K562 (cell line): ENCODE measurements at regions not wholly inside any gene's neighbourhood (a gene's known extent, or its start where the extent isn't known, plus 50 kb on each side); places are given as distances from the start of the nearest gene placed in this dataset.

Experiments
- ATAC-seq: fragments of 200-7000 bp; cut with Tn5 transposase; 3 replicates; pipeline ENCODE4 v1.9.1; 2020; ENCODE audit warnings: moderate library complexity
- BruUV-seq: library from RNA; stranded (reverse); fragments of 400-500 nt; replicated peaks from 2 replicates; lab custom pipeline; 2021; lab: Mats Ljungman, UMichigan
- CTCF ChIA-PET: fragments of 300-600 bp; formaldehyde crosslinking; extraction: SDS; loops from one replicate; lab custom pipeline; 2021; ENCODE audit warnings: low intra/inter-chr PET ratio; lab: Yijun Ruan, JAX
- POLR2A ChIA-PET: fragments of 300-600, 350-650 bp; sonication (Branson Sonifier 250); formaldehyde crosslinking; extraction: SDS; loops from one replicate; lab custom pipeline; 2021; ENCODE audit warnings: antibody characterized with exemption, inconsistent platforms; lab: Yijun Ruan, JAX
- DNase-seq, 4 experiments: peaks; one replicate each; pipeline versions ENCODE4 v3.0.0 to v3.0.0-alpha.2; 2011 to 2018; ENCODE audit warnings: low spot score in 3 of 4, mixed read lengths in 3 of 4; ENCODE audit errors: extremely low read depth in 1 of 4
- FAIRE-seq: peaks from 2 replicates; lab custom pipeline; 2011; peaks lifted over from hg19 to GRCh38; lab: Jason Lieb, UNC
- H2AFZ ChIP-seq: 2 replicates; pipeline ENCODE4 v1.6.0; 2011; ENCODE audit warnings: low read depth, low read length, control low read depth, inconsistent platforms
- H3K27ac ChIP-seq: fragments of 200-600 bp; 3 replicates; pipeline ENCODE4 v1.8.0; 2011; ENCODE audit warnings: low read depth, mild to moderate bottlenecking, control low read depth, inconsistent platforms, low read length, moderate library complexity, mixed read lengths; ENCODE audit errors: extremely low read depth
- H3K27me3 ChIP-seq, 2 experiments: fragments of 300-600 bp in 1 of 2; 2 replicates in 1 of 2; 3 replicates in 1 of 2; pipeline versions ENCODE4 v1.6.0 to v1.8.0; 2011; ENCODE audit warnings: inconsistent platforms in 2 of 2, low read length in 2 of 2, mild to moderate bottlenecking in 1 of 2, mixed read lengths in 1 of 2, moderate library complexity in 1 of 2; ENCODE audit not compliant: control insufficient read depth in 2 of 2, insufficient read depth in 2 of 2
- H3K36me3 ChIP-seq: fragments of 300-600 bp; 3 replicates; pipeline ENCODE4 v1.8.0; 2011; ENCODE audit warnings: mild to moderate bottlenecking, low read length, inconsistent platforms; ENCODE audit not compliant: control insufficient read depth, insufficient read depth
- H3K4me1 ChIP-seq, 2 experiments: fragments of 200-600 bp in 1 of 2; replicated peaks in 1 of 2; 2 replicates in 1 of 2; 3 replicates in 1 of 2; pipeline versions ENCODE4 v1.5.1 to v1.8.0; 2011; ENCODE audit warnings: inconsistent platforms in 2 of 2, low read length in 2 of 2, mild to moderate bottlenecking in 1 of 2, mixed read lengths in 1 of 2, moderate library complexity in 1 of 2; ENCODE audit not compliant: control insufficient read depth in 2 of 2, insufficient read depth in 2 of 2
- H3K4me2 ChIP-seq: 2 replicates; pipeline ENCODE4 v1.6.1; 2011; ENCODE audit warnings: low read length, control low read depth, inconsistent platforms, mixed read lengths; ENCODE audit not compliant: insufficient read depth
- H3K4me3 ChIP-seq: fragments of 200-600 bp; sonication (generic), shearing (Covaris generic); 2 replicates; pipeline ENCODE4 v1.5.1; 2016; ENCODE audit warnings: control low read depth, inconsistent platforms
- H3K79me2 ChIP-seq: fragments of 200-600 bp; 3 replicates; pipeline ENCODE4 v1.8.0; 2011; ENCODE audit warnings: low read length, inconsistent platforms; ENCODE audit not compliant: control insufficient read depth, insufficient read depth
- H3K9ac ChIP-seq, 2 experiments: 2 replicates each; pipeline versions ENCODE4 v1.6.0 to v1.6.1; 2011; ENCODE audit warnings: low read depth in 2 of 2, low read length in 2 of 2, control low read depth in 1 of 2, inconsistent platforms in 1 of 2, mild to moderate bottlenecking in 1 of 2, mixed read lengths in 1 of 2; ENCODE audit not compliant: insufficient read depth in 1 of 2
- H3K9me1 ChIP-seq: one replicate; pipeline ENCODE4 v1.6.0; 2011; ENCODE audit warnings: inconsistent platforms, mild to moderate bottlenecking, low read length, moderate library complexity; ENCODE audit not compliant: control insufficient read depth, insufficient read depth
- H3K9me3 ChIP-seq: replicated peaks from 2 replicates; pipeline ENCODE4 v1.5.1; 2011; ENCODE audit warnings: low read depth, low read length, inconsistent platforms; ENCODE audit not compliant: control insufficient read depth, insufficient read depth
- H4K20me1 ChIP-seq: replicated peaks from 2 replicates; pipeline ENCODE4 v1.6.1; 2011; ENCODE audit warnings: low read length, inconsistent platforms, mixed read lengths; ENCODE audit not compliant: control insufficient read depth, insufficient read depth
- ATF1 ChIP-seq, 2 experiments: fragments of 450-650 bp in 1 of 2; IDR thresholded peaks; 2 replicates each; pipeline ENCODE4 v1.6.1; 2016; ENCODE audit warnings: missing compliant biosample characterization in 1 of 2, missing genetic modification characterization in 1 of 2
- KLF1 ChIP-seq: fragments of 450-650 bp; IDR thresholded peaks from 2 replicates; pipeline ENCODE4 v1.6.1; 2016; ENCODE audit warnings: missing genetic modification characterization, missing compliant biosample characterization
- MEIS2 ChIP-seq: fragments of 450-650 bp; IDR thresholded peaks from 2 replicates; pipeline ENCODE4 v1.6.1; 2014; ENCODE audit warnings: mild to moderate bottlenecking; ENCODE audit not compliant: partially characterized antibody
- PPARD ChIP-seq: fragments of 250-450 bp; sonication (Bioruptor Pico); IDR thresholded peaks from 2 replicates; pipeline ENCODE4 v1.8.0; 2022; ENCODE audit warnings: inconsistent platforms, mild to moderate bottlenecking, moderate library complexity
- STAT5B ChIP-seq: fragments of 250-450 bp; sonication (Bioruptor Pico); IDR thresholded peaks from 2 replicates; pipeline ENCODE4 v1.8.0; 2021; ENCODE audit warnings: mild to moderate bottlenecking, inconsistent platforms
- TCF3 ChIP-seq: sonication (generic); formaldehyde crosslinking; IDR thresholded peaks from 2 replicates; pipeline ENCODE4 v1.4.0; 2020; ENCODE audit warnings: mild to moderate bottlenecking, missing genetic modification reagents
- ZNF830 ChIP-seq: fragments of 250-450 bp; sonication (Bioruptor Pico); IDR thresholded peaks from 2 replicates; pipeline ENCODE4 v1.5.0; 2021; ENCODE audit warnings: mild to moderate bottlenecking
- WGBS: fragments of 100-300 bp; shearing (Covaris generic); methylation state at CpG from one replicate; pipeline ENCODE4 v1.1.6; 2016; ENCODE audit warnings: low coverage, mixed read lengths; ENCODE audit not compliant: insufficient coverage; ENCODE audit errors: missing lambda C conversion rate; 5-methylcytosine and 5-hydroxymethylcytosine counted together
- in situ Hi-C: fragments of 300-500 bp; cut with MboI; formaldehyde crosslinking; loops from 4 replicates; pipeline ENCODE4 v1.15.0; 2018; ENCODE audit warnings: inconsistent platforms, mixed read lengths
- intact Hi-C: fragments of 100-400 bp; cut with micrococcal nuclease; formaldehyde crosslinking; loops from 2 replicates; pipeline ENCODE4 v1.14.2; 2022

DNA sequence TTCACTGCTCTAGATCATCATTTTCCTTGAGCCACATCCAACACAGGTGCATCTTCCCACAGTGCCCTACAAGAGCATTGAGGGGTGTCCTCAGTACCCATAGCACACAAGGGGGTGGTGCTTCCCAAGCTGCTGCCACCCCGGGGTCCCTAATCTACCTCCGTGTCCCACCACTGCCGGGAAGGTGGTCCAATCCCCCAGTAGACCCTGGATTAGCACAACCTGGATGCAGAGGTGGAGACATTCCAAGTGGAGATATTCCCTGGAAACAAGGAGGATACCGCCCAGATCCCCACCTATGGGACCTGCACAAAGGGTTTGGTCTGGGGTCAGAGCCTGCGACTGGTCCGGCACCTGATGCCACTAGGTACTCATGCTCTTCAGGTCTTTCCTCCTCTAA, 284.8 kb upstream of the PPP2R2D start:
- no peak for DNase-seq
- ChIA-PET POLR2A (no interaction called here), CTCF (no interaction called here)
- Histone ChIP-seq H3K4me1 (no peaks in the 10 kb centered on the region; a peak in 1 of 5 replicates), H3K9me3 (no peaks in the 10 kb centered on the region), H3K27me3 (peaks cover 0 to 6% of the 10 kb centered on the region in 2 experiments; a peak in 2 of 5 replicates), H3K36me3 (no peaks in the 10 kb centered on the region), H3K4me3 (no peak overlapping the region), H3K4me2 (no peak overlapping the region), H3K9me1 (no peaks in the 10 kb centered on the region), H2AFZ (no peak overlapping the region), H3K79me2 (no peaks in the 10 kb centered on the region), H3K9ac (no peak overlapping the region), H3K27ac (no peak overlapping the region), H4K20me1 (no peaks in the 10 kb centered on the region)
- in situ Hi-C loops, result no loop called here
- BruUV-seq, result no TSS peak
- FAIRE-seq, result no peak
- 4% methylated on average over 4 of the region's 6 CpGs for WGBS
- ATAC-seq, result no peak
- intact Hi-C loops, result no loop called here
- TF ChIP-seq TCF3 (CRISPR knock-in tag), result no peak
- no peak for TF ChIP-seq ATF1 (CRISPR knock-in tag; IDR thresholded peaks at IDR 0.05)
- TF ChIP-seq ATF1 (tag; IDR thresholded peaks at IDR 0.05), result no peak
- no peak for TF ChIP-seq STAT5B (CRISPR knock-in tag)
- TF ChIP-seq PPARD (CRISPR knock-in tag), result no peak
- TF ChIP-seq MEIS2, result no peak
- no peak for TF ChIP-seq KLF1 (tag)
- no peak for TF ChIP-seq ZNF830
- TF ChIP-seq, all 486 proteins: peak for 0
